Urinary bladder (tissue), 3 donors: ENCODE measurements at regions not wholly inside any gene's neighbourhood (a gene's known extent, or its start where the extent isn't known, plus 50 kb on each side); places are given as distances from the start of the nearest gene placed in this dataset.

Experiments used
- DNase-seq: peaks from one replicate; pipeline ENCODE4 v3.0.0-alpha.2; 2015; ENCODE audit errors: extremely low spot score
- H3K27ac ChIP-seq: one replicate; pipeline ENCODE4 v1.5.1; 2013; ENCODE audit warnings: low read depth, mild to moderate bottlenecking, moderate library complexity
- H3K36me3 ChIP-seq: one replicate; pipeline ENCODE4 v1.6.1; 2013; ENCODE audit warnings: mild to moderate bottlenecking, moderate library complexity; ENCODE audit not compliant: insufficient read depth
- H3K4me1 ChIP-seq: one replicate; pipeline ENCODE4 v1.6.1; 2013; ENCODE audit warnings: mild to moderate bottlenecking, moderate library complexity; ENCODE audit not compliant: insufficient read depth
- H3K4me3 ChIP-seq: one replicate; pipeline ENCODE4 v1.5.1; 2013; ENCODE audit warnings: low read depth, low read length
- WGBS: extraction: QIAGEN DNeasy Blood & Tissue Kit; methylation state at CpG from one replicate; pipeline ENCODE4 v1.1.7; 2013; 5-methylcytosine and 5-hydroxymethylcytosine counted together
- donor health status: healthy with polysubstance abuse.
- donor health status: healthy.

DNA sequence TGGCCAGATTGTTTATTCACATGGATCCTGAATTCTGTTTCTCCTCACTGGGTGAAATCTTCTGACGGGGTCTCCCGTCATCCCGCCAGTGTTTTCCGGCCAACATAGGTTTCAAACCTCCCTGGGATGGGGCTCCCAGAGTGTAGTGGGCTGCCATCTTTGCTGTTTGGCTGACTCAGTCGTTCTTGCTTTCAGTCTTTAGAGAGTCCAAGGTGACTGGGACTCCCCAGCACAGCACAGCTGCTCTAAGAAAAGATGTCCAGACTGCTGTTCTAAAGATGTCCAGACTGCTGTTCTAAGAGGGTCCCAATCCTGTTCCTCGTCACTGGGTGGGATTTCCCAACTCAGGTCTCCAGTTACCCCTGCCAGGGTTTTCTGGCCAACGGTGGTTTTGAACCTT is 801.9 kb upstream of the IGFBP3 start:
- 80% methylated on average over 7 of the region's 7 CpGs for WGBS
- no peak overlapping the region for H3K27ac ChIP-seq

DNA sequence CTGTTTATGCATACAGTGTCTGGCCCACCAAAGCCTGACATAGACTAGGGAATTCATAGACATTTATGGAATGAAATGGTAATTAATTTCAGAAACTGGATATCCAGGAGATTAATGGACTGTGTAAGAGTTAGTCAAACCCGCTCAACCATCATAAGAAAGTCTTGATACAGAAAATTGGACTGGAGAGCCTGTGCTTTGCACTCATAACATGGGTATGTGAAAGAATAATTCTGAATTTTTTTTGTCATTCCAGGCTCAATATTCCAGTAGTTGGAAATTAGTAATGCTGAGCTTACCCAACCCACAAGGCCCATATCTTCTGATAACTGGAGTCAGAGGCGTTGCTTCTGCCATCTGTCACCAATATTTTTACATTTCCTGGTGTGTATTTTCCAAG is 799.7 kb upstream of the IGFBP3 start:
- Histone ChIP-seq H3K36me3 (no peaks in the 10 kb centered on the region), H3K4me1 (no peaks in the 10 kb centered on the region), H3K27ac (no peak overlapping the region), H3K4me3 (no peak overlapping the region)
- no peak for DNase-seq
- 75% methylated on average over 2 of the region's 2 CpGs for WGBS

More for the DNA sequence above, 801.9 kb upstream of the IGFBP3 start:
- H3K4me3 ChIP-seq, result no peak overlapping the region
- H3K4me1 ChIP-seq, result no peaks in the 10 kb centered on the region
- no peaks in the 10 kb centered on the region for H3K36me3 ChIP-seq
- DNase-seq, result no peak

DNA sequence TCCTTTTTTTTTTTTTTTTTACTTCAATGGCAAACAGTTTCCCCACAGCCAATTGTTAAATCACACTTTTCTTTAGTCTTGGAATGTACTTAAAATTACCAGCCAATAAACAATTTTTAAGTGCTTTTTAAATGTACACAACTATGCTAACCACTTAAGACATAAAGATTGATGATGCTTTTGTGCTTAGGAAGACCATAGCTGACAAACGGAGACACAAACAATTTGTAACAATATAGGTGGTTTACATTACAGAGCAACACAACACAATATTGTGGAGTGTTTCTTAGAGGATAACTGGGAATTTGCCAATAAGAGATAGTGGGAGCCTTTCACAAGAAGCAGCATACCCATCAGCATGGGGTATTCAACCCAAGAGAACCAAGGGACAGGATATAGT is 798.5 kb upstream of the IGFBP3 start:
- no peak for DNase-seq
- WGBS, result 89% methylated on average over 1 of the region's 1 CpG
- no peaks in the 10 kb centered on the region for H3K4me1 ChIP-seq
- no peaks in the 10 kb centered on the region for H3K36me3 ChIP-seq
- no peak overlapping the region for H3K4me3 ChIP-seq
- H3K27ac ChIP-seq, result no peak overlapping the region

DNA sequence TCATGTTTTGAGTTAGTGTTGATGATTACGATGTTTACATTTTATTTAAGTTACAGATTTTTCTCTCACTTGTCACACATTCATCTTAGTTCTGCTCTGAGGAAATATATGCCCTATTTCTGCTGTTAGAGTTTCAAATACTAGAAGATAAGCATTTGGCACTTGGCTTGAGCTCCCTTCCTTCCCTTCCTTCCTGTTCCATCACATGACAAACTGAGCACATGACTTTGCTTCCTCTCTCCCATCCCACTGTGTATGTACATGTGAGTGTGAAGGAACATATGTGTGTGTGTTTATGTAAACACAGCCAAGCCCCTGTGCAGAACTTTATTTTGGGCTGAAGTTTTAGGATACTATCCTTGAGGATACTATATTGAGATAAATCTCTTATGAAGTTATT is 795.9 kb upstream of the IGFBP3 start:
- WGBS, result 92% methylated on average over 1 of the region's 1 CpG
- no peak for DNase-seq
- no peak overlapping the region for H3K4me3 ChIP-seq
- H3K27ac ChIP-seq, result no peak overlapping the region
- no peaks in the 10 kb centered on the region for H3K4me1 ChIP-seq
- H3K36me3 ChIP-seq, result no peaks in the 10 kb centered on the region

- H3K27ac ChIP-seq, result no peak overlapping the region
- 99% methylated on average over 1 of the region's 1 CpG for WGBS
Observed at GRCh38 chr7:46715579-46715978, 794.5 kb upstream of the IGFBP3 start.

GRCh38 chr7:46714904-46715303 is 793.8 kb upstream of the IGFBP3 start:
- Histone ChIP-seq H3K4me1 (no peaks in the 10 kb centered on the region), H3K36me3 (no peaks in the 10 kb centered on the region), H3K27ac (no peak overlapping the region), H3K4me3 (no peak overlapping the region)
- DNase-seq, result no peak

More at GRCh38 chr7:46715579-46715978, 794.5 kb upstream of the IGFBP3 start:
- DNase-seq, result no peak
- no peaks in the 10 kb centered on the region for H3K36me3 ChIP-seq
- no peaks in the 10 kb centered on the region for H3K4me1 ChIP-seq
- H3K4me3 ChIP-seq, result no peak overlapping the region

- no peaks in the 10 kb centered on the region for H3K36me3 ChIP-seq
- no peak overlapping the region for H3K4me3 ChIP-seq
- no peaks in the 10 kb centered on the region for H3K4me1 ChIP-seq
- DNase-seq, result no peak
- H3K27ac ChIP-seq, result peak overlapping the region; percentile 66
- 60% methylated on average over 4 of the region's 4 CpGs for WGBS
Observed at GRCh38 chr7:46713868-46714596, 793.0 kb upstream of the IGFBP3 start.

DNA sequence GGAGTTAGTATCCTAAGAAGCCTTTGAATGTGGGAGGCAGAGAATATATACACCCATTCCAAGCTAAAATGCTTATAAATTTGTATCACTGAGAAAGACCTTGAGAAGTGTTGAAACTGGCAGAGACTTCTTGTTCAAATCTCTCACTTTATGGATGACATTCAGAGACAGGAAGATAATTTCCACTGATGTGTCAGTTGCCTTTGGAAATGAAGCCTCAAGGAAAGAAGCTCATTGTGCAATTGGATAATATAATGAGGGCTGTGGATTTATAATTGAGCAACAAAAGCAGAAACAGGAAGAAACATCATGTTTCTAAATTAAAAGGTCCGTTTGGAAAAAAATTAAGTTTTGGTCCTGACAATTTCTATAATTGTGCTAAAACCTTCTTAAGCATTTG is 789.9 kb upstream of the IGFBP3 start:
- Histone ChIP-seq H3K36me3 (no peaks in the 10 kb centered on the region), H3K4me3 (no peak overlapping the region), H3K27ac (no peak overlapping the region), H3K4me1 (no peaks in the 10 kb centered on the region)
- 32% methylated on average over 1 of the region's 1 CpG for WGBS
- no peak for DNase-seq

GRCh38 chr7:46707973-46708372 is 786.9 kb upstream of the IGFBP3 start:
- no peak for DNase-seq
- Histone ChIP-seq H3K4me1 (no peaks in the 10 kb centered on the region), H3K36me3 (no peaks in the 10 kb centered on the region), H3K4me3 (no peak overlapping the region), H3K27ac (no peak overlapping the region)

DNA sequence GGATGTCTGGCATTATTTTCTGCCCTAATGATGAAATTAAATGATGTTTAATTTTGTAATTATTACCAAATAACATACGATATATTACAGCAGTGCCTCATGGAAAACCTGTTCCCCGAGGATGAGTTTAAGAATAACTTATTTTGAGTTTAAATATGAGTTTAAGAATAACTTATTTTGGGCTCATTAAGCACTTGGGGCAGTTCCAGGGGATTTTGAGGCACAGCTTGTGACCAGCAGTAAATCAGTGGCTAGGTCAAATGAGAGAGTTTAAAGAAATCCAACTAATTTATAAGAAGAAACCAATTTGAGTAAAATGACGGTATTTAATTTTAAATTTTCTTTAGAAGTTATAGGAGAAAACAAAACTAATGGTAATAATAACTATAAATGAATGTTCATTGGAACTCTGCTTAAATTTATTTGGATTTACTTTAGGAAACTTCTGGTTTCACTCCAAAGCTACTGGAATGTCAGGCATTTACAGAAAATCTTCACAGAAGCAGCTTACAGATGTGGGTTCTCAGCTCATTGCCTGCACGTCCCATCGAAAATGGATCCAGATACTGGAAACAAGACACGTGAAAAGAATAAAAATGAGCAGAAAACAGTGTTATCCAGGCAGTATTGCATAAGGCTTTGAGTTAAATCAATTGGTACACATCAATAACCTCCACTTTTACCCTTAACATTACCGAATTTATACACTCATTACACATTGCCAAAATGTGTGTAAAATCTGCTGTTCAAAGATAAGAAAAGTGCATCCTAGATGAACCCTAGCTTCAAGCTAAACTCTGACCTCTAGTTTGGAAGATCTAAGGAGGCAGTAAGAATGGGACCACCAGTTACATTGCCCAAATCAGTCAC is 784.5 kb upstream of the IGFBP3 start:
- whole genome bisulfite sequencing, result 45% methylated on average over 7 of the region's 7 CpGs

GRCh38 chr7:46696741-46697140 is 775.7 kb upstream of the IGFBP3 start:
- WGBS, result 64% methylated on average over 1 of the region's 1 CpG

More for the DNA sequence above, 784.5 kb upstream of the IGFBP3 start:
- Histone ChIP-seq H3K27ac (no peak overlapping the region), H3K4me1 (no peaks in the 10 kb centered on the region), H3K36me3 (no peaks in the 10 kb centered on the region), H3K4me3 (no peak overlapping the region)
- DNase-seq, result no peak

GRCh38 chr7:46695051-46695708 is 774.1 kb upstream of the IGFBP3 start:
- no peaks in the 10 kb centered on the region for H3K4me1 ChIP-seq
- H3K27ac ChIP-seq, result no peak overlapping the region
- no peaks in the 10 kb centered on the region for H3K36me3 ChIP-seq
- no peak overlapping the region for H3K4me3 ChIP-seq
- WGBS, result 85% methylated on average over 3 of the region's 3 CpGs
- DNase-seq, result no peak

More at GRCh38 chr7:46696741-46697140, 775.7 kb upstream of the IGFBP3 start:
- Histone ChIP-seq H3K27ac (no peak overlapping the region), H3K4me3 (no peak overlapping the region), H3K4me1 (no peaks in the 10 kb centered on the region), H3K36me3 (no peaks in the 10 kb centered on the region)
- no peak for DNase-seq

- WGBS, result 88% methylated on average over 5 of the region's 5 CpGs
- no peaks in the 10 kb centered on the region for H3K36me3 ChIP-seq
- H3K27ac ChIP-seq, result no peak overlapping the region
- H3K4me1 ChIP-seq, result no peaks in the 10 kb centered on the region
- no peak for DNase-seq
- H3K4me3 ChIP-seq, result no peak overlapping the region
Observed at GRCh38 chr7:46694058-46694457, 773.0 kb upstream of the IGFBP3 start.

DNA sequence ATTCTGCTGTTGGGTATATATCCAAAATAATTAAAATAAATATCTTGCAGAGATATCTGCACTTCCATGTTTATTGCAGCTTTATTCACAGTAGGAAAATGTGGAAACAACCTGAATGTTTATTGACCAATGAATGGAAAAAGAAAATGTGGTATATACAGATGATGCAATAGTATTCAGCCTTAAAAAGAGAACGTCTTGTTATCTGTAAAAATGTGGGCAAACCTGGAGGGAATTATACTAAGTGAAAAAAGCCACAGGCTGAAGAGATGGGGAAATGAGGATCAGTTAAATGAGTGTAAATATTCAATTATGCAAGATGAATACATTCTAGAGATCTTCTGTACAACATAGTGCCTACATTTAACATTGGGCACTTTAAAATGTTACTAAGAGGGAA is 766.1 kb upstream of the IGFBP3 start:
- Histone ChIP-seq H3K36me3 (no peaks in the 10 kb centered on the region), H3K4me1 (no peaks in the 10 kb centered on the region), H3K27ac (no peak overlapping the region), H3K4me3 (no peak overlapping the region)
- 79% methylated on average over 1 of the region's 1 CpG for WGBS
- no peak for DNase-seq
